Stomach (tissue), 4 donors: ENCODE measurements at regions not wholly inside any gene's neighbourhood (a gene's known extent, or its start where the extent isn't known, plus 50 kb on each side); places are given as distances from the start of the nearest gene placed in this dataset.

Experiments
- CTCF ChIP-seq, 7 experiments: fragments of 450-650 bp in 4 of 7; fragments of 200-600 bp in 3 of 7; sonication (generic) in 3 of 7; IDR thresholded peaks; one replicate each; pipeline ENCODE4 v1.5.1; 2016 to 2019; ENCODE audit warnings: antibody characterized with exemption in 7 of 7, control low read depth in 2 of 7, mild to moderate bottlenecking in 1 of 7
- POLR2A ChIP-seq, 4 donors: fragments of 450-650 bp; IDR thresholded peaks; one replicate each; pipeline ENCODE4 v1.6.1; 2016; ENCODE audit warnings: antibody characterized with exemption in 4 of 4, control low read depth in 2 of 4, mild to moderate bottlenecking in 1 of 4, moderate library complexity in 1 of 4
- POLR2AphosphoS5 ChIP-seq, 3 donors: sonication (generic); formaldehyde crosslinking; IDR thresholded peaks; one replicate each; pipeline ENCODE4 v1.6.1; 2016; ENCODE audit warnings: antibody characterized with exemption in 3 of 3

GRCh38 chr2:225309516-225309915 lies 90.0 kb upstream of the NYAP2 start:
- TF ChIP-seq POLR2A (IDR thresholded peaks at IDR 0.05) (no peak), CTCF (IDR thresholded peaks at IDR 0.05) (no peak), POLR2AphosphoS5 (IDR thresholded peaks at IDR 0.05) (no peak)
